ENCODE measurements at regions not wholly inside any gene's neighbourhood (a gene's known extent, or its start where the extent isn't known, plus 50 kb on each side); places are given as distances from the start of the nearest gene placed in this dataset.

DNA sequence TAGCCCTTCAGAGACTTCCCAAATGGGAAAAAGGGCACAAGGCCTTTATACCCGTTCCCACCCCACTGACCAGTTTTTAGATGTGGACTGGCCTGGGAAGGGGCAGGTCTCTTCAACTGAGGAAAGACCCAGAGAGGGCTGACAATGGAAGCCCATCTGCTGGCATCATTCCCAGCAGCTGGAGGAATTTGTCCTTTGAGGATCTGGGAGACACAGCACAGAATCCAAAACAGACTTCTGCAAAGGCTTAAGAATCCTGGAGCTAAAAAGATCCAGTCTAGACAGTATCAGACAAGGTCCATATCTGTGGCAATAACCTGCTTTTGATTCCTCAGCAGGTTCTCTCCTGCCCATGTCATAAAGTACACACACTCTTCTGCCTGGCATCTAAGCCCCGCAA is 329.2 kb downstream of the TMEM167A start:
- TF ChIP-seq, protein P1, sequence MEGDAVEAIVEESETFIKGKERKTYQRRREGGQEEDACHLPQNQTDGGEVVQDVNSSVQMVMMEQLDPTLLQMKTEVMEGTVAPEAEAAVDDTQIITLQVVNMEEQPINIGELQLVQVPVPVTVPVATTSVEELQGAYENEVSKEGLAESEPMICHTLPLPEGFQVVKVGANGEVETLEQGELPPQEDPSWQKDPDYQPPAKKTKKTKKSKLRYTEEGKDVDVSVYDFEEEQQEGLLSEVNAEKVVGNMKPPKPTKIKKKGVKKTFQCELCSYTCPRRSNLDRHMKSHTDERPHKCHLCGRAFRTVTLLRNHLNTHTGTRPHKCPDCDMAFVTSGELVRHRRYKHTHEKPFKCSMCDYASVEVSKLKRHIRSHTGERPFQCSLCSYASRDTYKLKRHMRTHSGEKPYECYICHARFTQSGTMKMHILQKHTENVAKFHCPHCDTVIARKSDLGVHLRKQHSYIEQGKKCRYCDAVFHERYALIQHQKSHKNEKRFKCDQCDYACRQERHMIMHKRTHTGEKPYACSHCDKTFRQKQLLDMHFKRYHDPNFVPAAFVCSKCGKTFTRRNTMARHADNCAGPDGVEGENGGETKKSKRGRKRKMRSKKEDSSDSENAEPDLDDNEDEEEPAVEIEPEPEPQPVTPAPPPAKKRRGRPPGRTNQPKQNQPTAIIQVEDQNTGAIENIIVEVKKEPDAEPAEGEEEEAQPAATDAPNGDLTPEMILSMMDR (IDR thresholded peaks at IDR 0.05; ENCODE audit: control extremely low read depth, extremely low read depth): no peak
- Histone ChIP-seq H3K4me3 (no peak overlapping the region), H3K27ac (ENCODE audit: low read depth in 1 of 2, low read length in 1 of 2) (no peak overlapping the region), H3K27me3 (ENCODE audit: control insufficient read depth in 3 of 3, insufficient read depth in 3 of 3, low read length in 2 of 3) (no peaks in the 10 kb centered on the region), H3K4me1 (ENCODE audit: control insufficient read depth in 5 of 5, insufficient read depth in 5 of 5, low read length in 5 of 5) (peaks cover 0 to 18% (median 3%) of the 10 kb centered on the region in 5 donors), H3K36me3 (ENCODE audit: control insufficient read depth in 4 of 4, insufficient read depth in 4 of 4, low read length in 4 of 4) (no peaks in the 10 kb centered on the region), H3K9me3 (ENCODE audit: control insufficient read depth in 4 of 4, insufficient read depth in 3 of 4, low read length in 3 of 4) (no peaks in the 10 kb centered on the region), H3K9ac (ENCODE audit: insufficient read depth in 1 of 2, low read length in 2 of 2) (no peak overlapping the region)
- WGBS, 2 donors: 92 to 97% methylated on average over 2 of the region's 2 CpGs
- ATAC-seq (ENCODE audit: insufficient read depth, low FRiP score) (no peak), DNase-seq (no peak)

DNA sequence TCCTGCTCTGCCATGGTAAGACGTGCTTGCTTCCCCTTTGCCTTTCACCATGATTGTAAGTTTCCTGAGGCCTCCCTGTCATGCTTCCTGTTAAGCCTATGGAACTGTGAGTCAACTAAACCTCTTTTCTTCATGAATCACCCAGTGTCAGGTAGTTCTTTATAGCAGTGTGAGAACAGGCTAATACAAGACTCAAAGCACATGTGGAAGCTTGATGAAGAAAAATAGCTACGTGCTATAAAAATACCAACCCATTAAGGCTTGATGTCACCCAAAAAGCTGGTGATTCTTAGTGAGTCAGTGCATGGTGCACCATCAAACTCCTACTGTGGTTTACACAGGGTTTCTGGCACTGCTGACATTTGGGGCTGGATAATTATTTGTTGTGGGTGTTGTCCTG is 332.2 kb downstream of the TMEM167A start:
- WGBS, 2 donors: 85 to 86% methylated on average over 2 of the region's 2 CpGs
- ATAC-seq (ENCODE audit: insufficient read depth, low FRiP score) (no peak), DNase-seq (no peak)
- Histone ChIP-seq H3K4me3 (no peak overlapping the region), H3K4me1 (ENCODE audit: control insufficient read depth in 5 of 5, insufficient read depth in 5 of 5, low read length in 5 of 5) (peaks cover 0 to 18% (median 3%) of the 10 kb centered on the region in 5 donors), H3K27me3 (ENCODE audit: control insufficient read depth in 3 of 3, insufficient read depth in 3 of 3, low read length in 2 of 3) (no peaks in the 10 kb centered on the region), H3K9me3 (ENCODE audit: control insufficient read depth in 4 of 4, insufficient read depth in 3 of 4, low read length in 3 of 4) (no peaks in the 10 kb centered on the region), H3K9ac (ENCODE audit: insufficient read depth in 1 of 2, low read length in 2 of 2) (no peak overlapping the region), H3K36me3 (ENCODE audit: control insufficient read depth in 4 of 4, insufficient read depth in 4 of 4, low read length in 4 of 4) (no peaks in the 10 kb centered on the region), H3K27ac (ENCODE audit: low read depth in 1 of 2, low read length in 1 of 2) (no peak overlapping the region)
- TF ChIP-seq, protein P1 (IDR thresholded peaks at IDR 0.05; ENCODE audit: control extremely low read depth, extremely low read depth): no peak

DNA sequence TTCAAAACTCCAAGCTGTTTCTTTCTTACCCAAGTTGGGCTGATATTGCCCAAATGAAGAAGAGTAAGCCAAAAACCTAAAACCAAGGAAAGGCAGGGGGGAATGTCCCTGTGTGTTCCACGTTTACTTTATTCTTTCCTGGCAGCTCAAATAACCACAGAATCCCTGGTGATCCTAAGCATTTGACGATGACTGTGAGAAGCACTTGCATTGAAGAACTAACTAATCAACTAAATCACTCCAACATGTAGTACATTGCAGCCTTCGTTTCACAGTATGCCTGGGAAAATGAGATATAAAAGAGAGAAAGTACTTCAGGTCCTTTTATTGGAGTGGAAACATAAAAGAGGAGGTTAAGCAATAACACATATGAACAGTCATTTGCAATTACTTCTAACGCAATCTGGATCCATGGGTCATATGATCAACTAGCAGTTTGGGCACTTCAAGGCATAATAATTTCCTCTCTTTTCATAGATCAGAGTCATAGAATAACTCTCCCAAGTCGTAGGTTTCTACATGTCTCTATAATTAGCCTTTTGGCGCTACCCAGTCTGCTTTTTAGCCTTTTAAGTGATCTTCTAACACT is 338.4 kb downstream of the TMEM167A start:
- no peaks in the 10 kb centered on the region for H3K4me1 ChIP-seq (ENCODE audit: control insufficient read depth in 5 of 5, insufficient read depth in 5 of 5, low read length in 5 of 5)
- ATAC-seq (ENCODE audit: insufficient read depth, low FRiP score): no peak
- no peak overlapping the region for H3K9ac ChIP-seq (ENCODE audit: insufficient read depth in 1 of 2, low read length in 2 of 2)
- no peak overlapping the region for H3K4me3 ChIP-seq
- no peaks in the 10 kb centered on the region for H3K36me3 ChIP-seq (ENCODE audit: control insufficient read depth in 4 of 4, insufficient read depth in 4 of 4, low read length in 4 of 4)
- DNase-seq: no peak
- TF ChIP-seq, protein P1 (IDR thresholded peaks at IDR 0.05; ENCODE audit: control extremely low read depth, extremely low read depth): no peak
- no peak overlapping the region for H3K27ac ChIP-seq (ENCODE audit: low read depth in 1 of 2, low read length in 1 of 2)
- H3K9me3 ChIP-seq (ENCODE audit: control insufficient read depth in 4 of 4, insufficient read depth in 3 of 4, low read length in 3 of 4): no peaks in the 10 kb centered on the region
- H3K27me3 ChIP-seq (ENCODE audit: control insufficient read depth in 3 of 3, insufficient read depth in 3 of 3, low read length in 2 of 3): no peaks in the 10 kb centered on the region
- 56 to 68% methylated on average over 6 of the region's 6 CpGs for WGBS, 2 donors
